Activated T-helper 2 cell treated with anti-CD3 and anti-CD28 coated beads, Interferon-gamma antibody, Interleukin-2, Interleukin-4, amounts not matched to agents 10 μg/mL and 5 μg/mL and 100 μg/mL, durations not matched to agents 14 hours and 24 hours and 36 hours (primary cell): ENCODE measurements at regions not wholly inside any gene's neighbourhood (a gene's known extent, or its start where the extent isn't known, plus 50 kb on each side); places are given as distances from the start of the nearest gene placed in this dataset.

ENCODE experiments used
- DNase-seq: peaks from one replicate; pipeline ENCODE4 v3.0.0; 2021; ENCODE audit warnings: low spot score
- H3K27ac Mint-ChIP-seq: one replicate; pipeline ENCODE4 v1.8.0; 2021; ENCODE audit warnings: mixed read lengths
- H3K27me3 Mint-ChIP-seq: one replicate; pipeline ENCODE4 v1.8.0; 2021; ENCODE audit warnings: low read depth, mixed read lengths
- H3K36me3 Mint-ChIP-seq: one replicate; pipeline ENCODE4 v1.8.0; 2021; ENCODE audit warnings: low read depth, mixed read lengths
- H3K4me1 Mint-ChIP-seq: one replicate; pipeline ENCODE4 v1.8.0; 2021; ENCODE audit warnings: low read depth, mixed read lengths
- H3K4me3 Mint-ChIP-seq: one replicate; pipeline ENCODE4 v1.8.0; 2021; ENCODE audit warnings: low read depth, mild to moderate bottlenecking, moderate library complexity, mixed read lengths
- H3K9me3 Mint-ChIP-seq: one replicate; pipeline ENCODE4 v1.8.0; 2021; ENCODE audit warnings: mixed read lengths
- intact Hi-C: fragments of 100-400 bp; cut with micrococcal nuclease; formaldehyde crosslinking; loops from one replicate; pipeline ENCODE4 v1.15.1; 2023

GRCh38 chr2:188848887-188849435 is 125.2 kb upstream of the COL3A1 start:
- intact Hi-C loops = no loop called here
- Mint-ChIP-seq H3K4me1 (no peaks in the 10 kb centered on the region), H3K27ac (no peak overlapping the region), H3K27me3 (no peaks in the 10 kb centered on the region), H3K9me3 (peaks cover 8% of the 10 kb centered on the region), H3K36me3 (no peaks in the 10 kb centered on the region), H3K4me3 (no peak overlapping the region)
- no peak for DNase-seq

GRCh38 chr2:188850786-188851185 is 123.4 kb upstream of the COL3A1 start:
- no peak for DNase-seq
- H3K27ac Mint-ChIP-seq = no peak overlapping the region

GRCh38 chr2:188851311-188851710 is 122.9 kb upstream of the COL3A1 start:
- intact Hi-C loops = no loop called here
- H3K27ac Mint-ChIP-seq = no peak overlapping the region
- no peaks in the 10 kb centered on the region for H3K4me1 Mint-ChIP-seq
- no peak for DNase-seq
- H3K9me3 Mint-ChIP-seq = peaks cover 4% of the 10 kb centered on the region
- H3K27me3 Mint-ChIP-seq = no peaks in the 10 kb centered on the region
- no peak overlapping the region for H3K4me3 Mint-ChIP-seq
- no peaks in the 10 kb centered on the region for H3K36me3 Mint-ChIP-seq

More at GRCh38 chr2:188850786-188851185, 123.4 kb upstream of the COL3A1 start:
- Mint-ChIP-seq H3K27me3 (no peaks in the 10 kb centered on the region), H3K4me1 (no peaks in the 10 kb centered on the region), H3K4me3 (no peak overlapping the region), H3K36me3 (no peaks in the 10 kb centered on the region), H3K9me3 (peaks cover 4% of the 10 kb centered on the region)
- intact Hi-C loops = no loop called here

- intact Hi-C loops = no loop called here
These were observed 122.3 kb upstream of the COL3A1 start for GRCh38 chr2:188851826-188852225.

GRCh38 chr2:188852772-188853171 is 121.4 kb upstream of the COL3A1 start:
- Mint-ChIP-seq H3K9me3 (no peaks in the 10 kb centered on the region), H3K4me1 (no peaks in the 10 kb centered on the region), H3K27me3 (no peaks in the 10 kb centered on the region), H3K36me3 (no peaks in the 10 kb centered on the region), H3K4me3 (no peak overlapping the region), H3K27ac (no peak overlapping the region)
- intact Hi-C loops = no loop called here
- DNase-seq = no peak

More at GRCh38 chr2:188851826-188852225, 122.3 kb upstream of the COL3A1 start:
- Mint-ChIP-seq H3K9me3 (no peaks in the 10 kb centered on the region), H3K4me1 (no peaks in the 10 kb centered on the region), H3K27ac (no peak overlapping the region), H3K4me3 (no peak overlapping the region), H3K36me3 (no peaks in the 10 kb centered on the region), H3K27me3 (no peaks in the 10 kb centered on the region)
- DNase-seq = no peak

- Mint-ChIP-seq H3K27ac (no peak overlapping the region), H3K36me3 (no peaks in the 10 kb centered on the region), H3K27me3 (no peaks in the 10 kb centered on the region), H3K9me3 (no peaks in the 10 kb centered on the region), H3K4me1 (no peaks in the 10 kb centered on the region), H3K4me3 (no peak overlapping the region)
- no peak for DNase-seq
- intact Hi-C loops = no loop called here
These were observed 120.9 kb upstream of the COL3A1 start for GRCh38 chr2:188853307-188853706.

- H3K4me3 Mint-ChIP-seq = no peak overlapping the region
- H3K9me3 Mint-ChIP-seq = peaks cover 15% of the 10 kb centered on the region
- H3K27me3 Mint-ChIP-seq = no peaks in the 10 kb centered on the region
- no peak overlapping the region for H3K27ac Mint-ChIP-seq
- DNase-seq = no peak
- H3K36me3 Mint-ChIP-seq = no peaks in the 10 kb centered on the region
- peaks cover 3% of the 10 kb centered on the region for H3K4me1 Mint-ChIP-seq
- intact Hi-C loops = no loop called here
These were observed 108.5 kb upstream of the COL3A1 start for GRCh38 chr2:188865681-188866080.

- H3K4me1 Mint-ChIP-seq = peaks cover 3% of the 10 kb centered on the region
- intact Hi-C loops = no loop called here
- peak overlapping the region; percentile 67 for H3K27ac Mint-ChIP-seq
These were observed 104.6 kb upstream of the COL3A1 start for GRCh38 chr2:188869550-188869949.

GRCh38 chr2:188870289-188870688 is 103.9 kb upstream of the COL3A1 start:
- no peak for DNase-seq
- no peak overlapping the region for H3K27ac Mint-ChIP-seq
- H3K4me1 Mint-ChIP-seq = peaks cover 3% of the 10 kb centered on the region

More at GRCh38 chr2:188869550-188869949, 104.6 kb upstream of the COL3A1 start:
- Mint-ChIP-seq H3K36me3 (no peaks in the 10 kb centered on the region), H3K4me3 (no peak overlapping the region), H3K9me3 (peaks cover 15% of the 10 kb centered on the region), H3K27me3 (no peaks in the 10 kb centered on the region)
- no peak for DNase-seq

GRCh38 chr2:188875104-188875503 is 99.1 kb upstream of the COL3A1 start:
- no peaks in the 10 kb centered on the region for H3K4me1 Mint-ChIP-seq
- intact Hi-C loops = no loop called here
- no peak overlapping the region for H3K4me3 Mint-ChIP-seq
- DNase-seq = no peak
- H3K27me3 Mint-ChIP-seq = no peaks in the 10 kb centered on the region
- H3K9me3 Mint-ChIP-seq = no peaks in the 10 kb centered on the region
- H3K36me3 Mint-ChIP-seq = no peaks in the 10 kb centered on the region
- no peak overlapping the region for H3K27ac Mint-ChIP-seq

More at GRCh38 chr2:188870289-188870688, 103.9 kb upstream of the COL3A1 start:
- intact Hi-C loops = no loop called here
- Mint-ChIP-seq H3K4me3 (no peak overlapping the region), H3K36me3 (no peaks in the 10 kb centered on the region), H3K27me3 (no peaks in the 10 kb centered on the region), H3K9me3 (peaks cover 11% of the 10 kb centered on the region)

- intact Hi-C loops = no loop called here
- Mint-ChIP-seq H3K36me3 (no peaks in the 10 kb centered on the region), H3K4me3 (no peak overlapping the region), H3K27ac (no peak overlapping the region), H3K9me3 (no peaks in the 10 kb centered on the region), H3K4me1 (no peaks in the 10 kb centered on the region), H3K27me3 (no peaks in the 10 kb centered on the region)
- DNase-seq = no peak
These were observed 95.5 kb upstream of the COL3A1 start for GRCh38 chr2:188878716-188879115.

- Mint-ChIP-seq H3K36me3 (no peaks in the 10 kb centered on the region), H3K4me3 (no peak overlapping the region), H3K4me1 (peaks cover 3% of the 10 kb centered on the region), H3K9me3 (no peaks in the 10 kb centered on the region), H3K27ac (no peak overlapping the region), H3K27me3 (no peaks in the 10 kb centered on the region)
- intact Hi-C loops = no loop called here
- no peak for DNase-seq
These were observed 93.4 kb upstream of the COL3A1 start for GRCh38 chr2:188880740-188881139.

- peaks cover 3% of the 10 kb centered on the region for H3K4me1 Mint-ChIP-seq
- no peaks in the 10 kb centered on the region for H3K9me3 Mint-ChIP-seq
- no peak for DNase-seq
- H3K27ac Mint-ChIP-seq = no peak overlapping the region
- H3K36me3 Mint-ChIP-seq = no peaks in the 10 kb centered on the region
- no peak overlapping the region for H3K4me3 Mint-ChIP-seq
- no peaks in the 10 kb centered on the region for H3K27me3 Mint-ChIP-seq
- intact Hi-C loops = no loop called here
These were observed 92.7 kb upstream of the COL3A1 start for GRCh38 chr2:188881434-188881833.

GRCh38 chr2:188884046-188884445 is 90.1 kb upstream of the COL3A1 start:
- H3K4me3 Mint-ChIP-seq = no peak overlapping the region
- no peak for DNase-seq
- no peaks in the 10 kb centered on the region for H3K27me3 Mint-ChIP-seq
- intact Hi-C loops = no loop called here
- no peak overlapping the region for H3K27ac Mint-ChIP-seq
- H3K4me1 Mint-ChIP-seq = peaks cover 3% of the 10 kb centered on the region
- H3K36me3 Mint-ChIP-seq = no peaks in the 10 kb centered on the region
- H3K9me3 Mint-ChIP-seq = peaks cover 6% of the 10 kb centered on the region
